ENCODE measurements at regions not wholly inside any gene's neighbourhood (a gene's known extent, or its start where the extent isn't known, plus 50 kb on each side); places are given as distances from the start of the nearest gene placed in this dataset.

DNA sequence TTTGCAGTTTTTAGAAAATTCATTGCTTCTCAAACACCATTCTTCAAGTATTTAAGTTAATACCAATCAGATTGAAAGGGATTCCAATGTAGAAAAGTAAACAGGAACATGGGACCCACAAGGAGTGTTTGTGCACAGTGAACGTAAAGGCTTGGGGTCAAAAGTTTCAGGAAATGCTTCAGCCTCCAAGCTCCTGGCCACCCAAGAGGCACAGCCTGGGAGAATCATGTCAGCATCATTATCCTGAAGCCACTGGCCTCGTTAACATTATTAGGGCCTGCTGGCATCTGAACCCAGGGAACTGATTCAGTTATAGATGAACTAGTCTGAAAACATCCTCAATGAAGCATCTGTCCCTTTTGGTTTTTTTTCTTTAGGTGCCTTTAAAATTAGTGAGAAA, 122.9 kb downstream of the NXNL2 start:
- Histone ChIP-seq H3K4ac (ENCODE audit: low read length) (no peak overlapping the region), H3K9me3 (replicated peaks in 1 of 2; ENCODE audit: control insufficient read depth in 2 of 2, insufficient read depth in 1 of 2, low read depth in 1 of 2, low read length in 2 of 2) (no peaks in the 10 kb centered on the region), H2BK15ac (ENCODE audit: low read length) (no peak overlapping the region), H3K18ac (ENCODE audit: low read length) (no peak overlapping the region), H3K4me3 (ENCODE audit: low read length in 2 of 2) (no peak overlapping the region), H3K9ac (ENCODE audit: low read depth, low read length, poor library complexity) (no peak overlapping the region), H4K91ac (ENCODE audit: low read depth, low read length, poor library complexity) (no peak overlapping the region), H2BK5ac (ENCODE audit: low read length) (no peak overlapping the region), H2BK120ac (ENCODE audit: low read depth, low read length) (no peak overlapping the region), H3K4me1 (ENCODE audit: control insufficient read depth in 2 of 2, insufficient read depth in 1 of 2, low read depth in 1 of 2, low read length in 2 of 2) (peaks cover 2% of the 10 kb centered on the region in 2 donors), H3K27ac (replicated peaks; ENCODE audit: low read length) (no peak overlapping the region), H3K14ac (ENCODE audit: low read length) (no peak overlapping the region), H4K8ac (ENCODE audit: low read depth, low read length) (no peak overlapping the region), H3K79me1 (ENCODE audit: low read depth, low read length) (no peaks in the 10 kb centered on the region), H3K4me2 (ENCODE audit: insufficient read depth, low read length, poor library complexity, severe bottlenecking) (no peak overlapping the region), H2AK5ac (ENCODE audit: low read depth, low read length) (no peak overlapping the region), H2AFZ (ENCODE audit: low read length) (no peak overlapping the region), H3K27me3 (ENCODE audit: control insufficient read depth in 3 of 3, insufficient read depth in 3 of 3, low read depth in 1 of 3, low read length in 3 of 3) (no peaks in the 10 kb centered on the region), H2BK12ac (ENCODE audit: low read length) (no peak overlapping the region), H3K23ac (ENCODE audit: low read depth, low read length, poor library complexity) (no peak overlapping the region), H3K36me3 (replicated peaks in 1 of 2; ENCODE audit: control insufficient read depth in 2 of 2, insufficient read depth in 2 of 2, low read length in 2 of 2) (no peaks in the 10 kb centered on the region)
- no peak for DNase-seq (ENCODE audit: low spot score)
- WGBS, 2 donors (ENCODE audit: extremely low coverage in 2 of 2, insufficient read length in 2 of 2, insufficient replicate concordance in 1 of 2) = no CpG with 5 or more reads among the region's 2 CpGs

DNA sequence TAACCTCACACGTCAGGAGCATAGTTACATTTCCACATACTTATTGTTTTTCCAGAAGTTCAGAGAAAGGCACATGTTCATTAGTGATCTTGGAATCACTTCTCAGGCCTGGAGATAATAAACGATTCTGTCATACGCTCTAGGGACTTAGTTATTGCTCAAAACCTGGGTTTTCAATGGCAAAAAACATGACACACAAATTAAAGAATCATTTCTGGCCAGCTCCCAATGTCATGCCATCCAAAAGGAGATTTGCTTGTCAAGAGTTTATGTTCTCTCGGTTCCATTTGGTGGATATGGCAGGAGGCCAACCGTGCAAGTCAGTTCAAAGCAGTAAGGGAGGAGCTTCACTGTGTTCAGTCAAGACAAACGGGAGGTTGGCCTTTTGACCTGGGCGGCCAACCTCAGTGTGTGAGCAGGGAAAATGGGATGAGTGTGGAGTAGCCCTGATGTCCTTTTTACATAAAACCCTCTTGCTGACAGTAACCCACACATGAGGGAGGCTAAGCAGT, 123.4 kb downstream of the NXNL2 start:
- no peak overlapping the region for H3K4me2 ChIP-seq (ENCODE audit: insufficient read depth, low read length, poor library complexity, severe bottlenecking)
- no peak overlapping the region for H3K9ac ChIP-seq (ENCODE audit: low read depth, low read length, poor library complexity)
- H2BK12ac ChIP-seq (ENCODE audit: low read length) = no peak overlapping the region
- no peak overlapping the region for H4K8ac ChIP-seq (ENCODE audit: low read depth, low read length)
- no peak overlapping the region for H2BK5ac ChIP-seq (ENCODE audit: low read length)
- H3K18ac ChIP-seq (ENCODE audit: low read length) = no peak overlapping the region
- no peak overlapping the region for H4K91ac ChIP-seq (ENCODE audit: low read depth, low read length, poor library complexity)
- no peak overlapping the region for H3K4me3 ChIP-seq (ENCODE audit: low read length in 2 of 2)
- no peak overlapping the region for H2AK5ac ChIP-seq (ENCODE audit: low read depth, low read length)
- H3K79me1 ChIP-seq (ENCODE audit: low read depth, low read length) = no peaks in the 10 kb centered on the region
- no peak overlapping the region for H3K23ac ChIP-seq (ENCODE audit: low read depth, low read length, poor library complexity)
- H3K27me3 ChIP-seq (ENCODE audit: control insufficient read depth in 3 of 3, insufficient read depth in 3 of 3, low read depth in 1 of 3, low read length in 3 of 3) = no peaks in the 10 kb centered on the region
- H3K14ac ChIP-seq (ENCODE audit: low read length) = no peak overlapping the region
- no peaks in the 10 kb centered on the region for H3K9me3 ChIP-seq (replicated peaks in 1 of 2; ENCODE audit: control insufficient read depth in 2 of 2, insufficient read depth in 1 of 2, low read depth in 1 of 2, low read length in 2 of 2)
- no peak overlapping the region for H2AFZ ChIP-seq (ENCODE audit: low read length)
- H2BK15ac ChIP-seq (ENCODE audit: low read length) = no peak overlapping the region
- H3K4me1 ChIP-seq (ENCODE audit: control insufficient read depth in 2 of 2, insufficient read depth in 1 of 2, low read depth in 1 of 2, low read length in 2 of 2) = peaks cover 2% of the 10 kb centered on the region in 2 donors
- no peak for DNase-seq (ENCODE audit: low spot score)
- no peak overlapping the region for H2BK120ac ChIP-seq (ENCODE audit: low read depth, low read length)
- no peak overlapping the region for H3K4ac ChIP-seq (ENCODE audit: low read length)
- no CpG with 5 or more reads among the region's 7 CpGs for WGBS, 2 donors (ENCODE audit: extremely low coverage in 2 of 2, insufficient read length in 2 of 2, insufficient replicate concordance in 1 of 2)
- H3K36me3 ChIP-seq (replicated peaks in 1 of 2; ENCODE audit: control insufficient read depth in 2 of 2, insufficient read depth in 2 of 2, low read length in 2 of 2) = no peaks in the 10 kb centered on the region
- H3K27ac ChIP-seq (replicated peaks; ENCODE audit: low read length) = no peak overlapping the region

DNA sequence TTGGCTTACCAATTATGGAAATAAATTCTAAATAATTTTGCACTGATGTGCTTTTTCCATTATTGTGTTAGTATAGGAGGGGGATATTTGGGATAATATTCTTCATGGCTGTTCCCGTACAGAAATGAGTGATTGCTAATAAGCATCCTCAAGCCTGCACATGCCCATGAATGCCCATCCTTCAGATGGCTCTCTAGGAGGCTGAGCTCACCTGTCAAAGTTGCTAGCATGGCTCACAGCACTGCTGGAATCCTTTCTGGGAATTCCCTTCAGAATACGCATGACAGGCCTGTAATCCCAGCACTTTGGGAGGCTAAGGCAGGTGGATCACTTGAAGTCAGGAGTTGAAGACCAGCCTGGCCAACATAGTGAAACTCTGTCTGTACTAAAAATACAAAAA, 124.1 kb downstream of the NXNL2 start:
- H3K27me3 ChIP-seq (ENCODE audit: control insufficient read depth in 3 of 3, insufficient read depth in 3 of 3, low read depth in 1 of 3, low read length in 3 of 3) = no peaks in the 10 kb centered on the region

DNA sequence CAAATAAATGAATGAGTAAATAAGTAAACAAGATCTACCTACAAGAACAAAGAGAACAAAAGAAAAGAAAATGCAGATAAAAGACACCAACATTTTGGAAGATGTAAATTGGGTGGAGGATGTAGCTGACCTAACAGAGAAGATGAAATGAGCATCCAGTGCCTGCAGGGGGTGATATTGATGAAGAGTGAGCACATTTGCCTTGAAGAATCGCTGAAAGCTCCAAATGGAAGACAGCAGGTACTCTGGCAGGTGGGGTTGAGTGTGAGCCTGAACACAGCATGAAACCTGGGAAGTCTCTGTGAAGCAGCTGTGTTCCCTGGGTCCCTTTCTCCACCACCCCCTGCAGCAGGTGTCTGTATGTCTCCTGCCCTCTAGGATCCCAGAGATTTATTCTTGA, 125.6 kb downstream of the NXNL2 start:
- Histone ChIP-seq H4K91ac (ENCODE audit: low read depth, low read length, poor library complexity) (no peak overlapping the region), H4K8ac (ENCODE audit: low read depth, low read length) (no peak overlapping the region), H3K9me3 (replicated peaks in 1 of 2; ENCODE audit: control insufficient read depth in 2 of 2, insufficient read depth in 1 of 2, low read depth in 1 of 2, low read length in 2 of 2) (no peaks in the 10 kb centered on the region), H2AFZ (ENCODE audit: low read length) (no peak overlapping the region), H3K27me3 (ENCODE audit: control insufficient read depth in 3 of 3, insufficient read depth in 3 of 3, low read depth in 1 of 3, low read length in 3 of 3) (no peaks in the 10 kb centered on the region), H3K36me3 (replicated peaks in 1 of 2; ENCODE audit: control insufficient read depth in 2 of 2, insufficient read depth in 2 of 2, low read length in 2 of 2) (no peaks in the 10 kb centered on the region), H2BK5ac (ENCODE audit: low read length) (no peak overlapping the region), H3K4me1 (ENCODE audit: control insufficient read depth in 2 of 2, insufficient read depth in 1 of 2, low read depth in 1 of 2, low read length in 2 of 2) (peaks cover 2% of the 10 kb centered on the region in 2 donors), H3K4me2 (ENCODE audit: insufficient read depth, low read length, poor library complexity, severe bottlenecking) (no peak overlapping the region), H2BK12ac (ENCODE audit: low read length) (no peak overlapping the region), H3K4me3 (ENCODE audit: low read length in 2 of 2) (no peak overlapping the region), H3K9ac (ENCODE audit: low read depth, low read length, poor library complexity) (no peak overlapping the region), H3K79me1 (ENCODE audit: low read depth, low read length) (no peaks in the 10 kb centered on the region), H3K23ac (ENCODE audit: low read depth, low read length, poor library complexity) (no peak overlapping the region), H3K18ac (ENCODE audit: low read length) (no peak overlapping the region), H3K27ac (replicated peaks; ENCODE audit: low read length) (no peak overlapping the region), H2BK120ac (ENCODE audit: low read depth, low read length) (no peak overlapping the region), H3K14ac (ENCODE audit: low read length) (no peak overlapping the region), H3K4ac (ENCODE audit: low read length) (no peak overlapping the region), H2AK5ac (ENCODE audit: low read depth, low read length) (no peak overlapping the region), H2BK15ac (ENCODE audit: low read length) (no peak overlapping the region)
- DNase-seq (ENCODE audit: low spot score) = no peak
- WGBS, 2 donors (ENCODE audit: extremely low coverage in 2 of 2, insufficient read length in 2 of 2, insufficient replicate concordance in 1 of 2) = no CpG with 5 or more reads among the region's 1 CpG

More for the DNA sequence above, 124.1 kb downstream of the NXNL2 start:
- no peak overlapping the region for H4K8ac ChIP-seq (ENCODE audit: low read depth, low read length)
- no peak overlapping the region for H2BK15ac ChIP-seq (ENCODE audit: low read length)
- H3K79me1 ChIP-seq (ENCODE audit: low read depth, low read length) = no peaks in the 10 kb centered on the region
- no peak overlapping the region for H3K27ac ChIP-seq (replicated peaks; ENCODE audit: low read length)
- no peak overlapping the region for H2BK5ac ChIP-seq (ENCODE audit: low read length)
- H2AFZ ChIP-seq (ENCODE audit: low read length) = no peak overlapping the region
- H2BK12ac ChIP-seq (ENCODE audit: low read length) = no peak overlapping the region
- H3K14ac ChIP-seq (ENCODE audit: low read length) = no peak overlapping the region
- H3K4ac ChIP-seq (ENCODE audit: low read length) = no peak overlapping the region
- no peak overlapping the region for H3K18ac ChIP-seq (ENCODE audit: low read length)
- no peak overlapping the region for H3K4me2 ChIP-seq (ENCODE audit: insufficient read depth, low read length, poor library complexity, severe bottlenecking)
- H2BK120ac ChIP-seq (ENCODE audit: low read depth, low read length) = no peak overlapping the region
- H3K9ac ChIP-seq (ENCODE audit: low read depth, low read length, poor library complexity) = no peak overlapping the region
- no peaks in the 10 kb centered on the region for H3K9me3 ChIP-seq (replicated peaks in 1 of 2; ENCODE audit: control insufficient read depth in 2 of 2, insufficient read depth in 1 of 2, low read depth in 1 of 2, low read length in 2 of 2)
- peaks cover 2% of the 10 kb centered on the region in 2 donors for H3K4me1 ChIP-seq (ENCODE audit: control insufficient read depth in 2 of 2, insufficient read depth in 1 of 2, low read depth in 1 of 2, low read length in 2 of 2)
- H4K91ac ChIP-seq (ENCODE audit: low read depth, low read length, poor library complexity) = no peak overlapping the region
- H2AK5ac ChIP-seq (ENCODE audit: low read depth, low read length) = no peak overlapping the region
- no peaks in the 10 kb centered on the region for H3K36me3 ChIP-seq (replicated peaks in 1 of 2; ENCODE audit: control insufficient read depth in 2 of 2, insufficient read depth in 2 of 2, low read length in 2 of 2)
- no peak overlapping the region for H3K23ac ChIP-seq (ENCODE audit: low read depth, low read length, poor library complexity)
- no peak for DNase-seq (ENCODE audit: low spot score)
- no peak overlapping the region for H3K4me3 ChIP-seq (ENCODE audit: low read length in 2 of 2)
- WGBS, 2 donors (ENCODE audit: extremely low coverage in 2 of 2, insufficient read length in 2 of 2, insufficient replicate concordance in 1 of 2) = no CpG with 5 or more reads among the region's 2 CpGs
